ENCODE measurements at regions not wholly inside any gene's neighbourhood (a gene's known extent, or its start where the extent isn't known, plus 50 kb on each side); places are given as distances from the start of the nearest gene placed in this dataset.
A peak's percentile ranks its signal among the peaks of the same experiment; 100 is the strongest.

DNA sequence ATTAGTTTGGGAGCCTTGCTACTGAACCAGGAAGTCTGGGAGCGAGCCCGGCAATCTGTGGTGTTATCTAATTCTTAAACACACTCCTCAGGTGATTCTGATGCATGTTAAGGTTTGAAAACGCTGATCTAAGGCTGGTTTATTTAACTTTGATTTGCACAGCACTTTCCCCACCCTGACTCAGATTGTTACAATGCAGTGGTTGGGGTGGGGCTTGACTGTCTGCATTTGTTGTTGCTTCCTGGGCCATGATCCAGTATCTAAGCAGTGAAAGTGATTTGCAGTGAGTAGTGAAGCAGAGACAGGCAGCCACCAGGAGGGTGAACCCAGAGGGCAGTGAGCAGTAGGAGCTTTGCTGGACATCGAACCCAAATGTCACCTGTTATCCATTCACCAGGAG, 81.6 kb upstream of the ARGLU1 start:
- peak; percentile 69 for DNase-seq (ENCODE audit: low spot score)
- 62% methylated on average over 4 of the region's 4 CpGs for WGBS (ENCODE audit: low lambda C conversion rate, missing lambda C conversion rate)
- no peaks in the 10 kb centered on the region for H3K9me2 ChIP-seq (replicated peaks; ENCODE audit: insufficient read depth)
- H3K27me3 ChIP-seq = no peaks in the 10 kb centered on the region
- no peak overlapping the region for H2AFZ ChIP-seq
- H3K4me3 ChIP-seq = no peak overlapping the region
- TF ChIP-seq EZH2phosphoT487 (IDR thresholded peaks at IDR 0.05; ENCODE audit: low read depth, severe bottlenecking, unreplicated experiment) = peak; percentile 82
- TF ChIP-seq, protein P1, sequence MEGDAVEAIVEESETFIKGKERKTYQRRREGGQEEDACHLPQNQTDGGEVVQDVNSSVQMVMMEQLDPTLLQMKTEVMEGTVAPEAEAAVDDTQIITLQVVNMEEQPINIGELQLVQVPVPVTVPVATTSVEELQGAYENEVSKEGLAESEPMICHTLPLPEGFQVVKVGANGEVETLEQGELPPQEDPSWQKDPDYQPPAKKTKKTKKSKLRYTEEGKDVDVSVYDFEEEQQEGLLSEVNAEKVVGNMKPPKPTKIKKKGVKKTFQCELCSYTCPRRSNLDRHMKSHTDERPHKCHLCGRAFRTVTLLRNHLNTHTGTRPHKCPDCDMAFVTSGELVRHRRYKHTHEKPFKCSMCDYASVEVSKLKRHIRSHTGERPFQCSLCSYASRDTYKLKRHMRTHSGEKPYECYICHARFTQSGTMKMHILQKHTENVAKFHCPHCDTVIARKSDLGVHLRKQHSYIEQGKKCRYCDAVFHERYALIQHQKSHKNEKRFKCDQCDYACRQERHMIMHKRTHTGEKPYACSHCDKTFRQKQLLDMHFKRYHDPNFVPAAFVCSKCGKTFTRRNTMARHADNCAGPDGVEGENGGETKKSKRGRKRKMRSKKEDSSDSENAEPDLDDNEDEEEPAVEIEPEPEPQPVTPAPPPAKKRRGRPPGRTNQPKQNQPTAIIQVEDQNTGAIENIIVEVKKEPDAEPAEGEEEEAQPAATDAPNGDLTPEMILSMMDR (IDR thresholded peaks at IDR 0.05; ENCODE audit: poor library complexity) = no peak
- TF ChIP-seq EZH2 (IDR thresholded peaks at IDR 0.05; ENCODE audit: borderline replicate concordance) = no peak
- no peak overlapping the region for H3K27ac ChIP-seq
- H3K79me2 ChIP-seq = no peaks in the 10 kb centered on the region
- H3K4me1 ChIP-seq (ENCODE audit: insufficient read depth) = no peaks in the 10 kb centered on the region
- H3K9me3 ChIP-seq (ENCODE audit: low read depth) = no peaks in the 10 kb centered on the region
- H4K20me1 ChIP-seq (ENCODE audit: insufficient read depth, poor library complexity, severe bottlenecking) = no peaks in the 10 kb centered on the region
- no peaks in the 10 kb centered on the region for H3K36me3 ChIP-seq (replicated peaks; ENCODE audit: insufficient read depth, low read depth)
- H3K4me2 ChIP-seq = peak overlapping the region; percentile 13

DNA sequence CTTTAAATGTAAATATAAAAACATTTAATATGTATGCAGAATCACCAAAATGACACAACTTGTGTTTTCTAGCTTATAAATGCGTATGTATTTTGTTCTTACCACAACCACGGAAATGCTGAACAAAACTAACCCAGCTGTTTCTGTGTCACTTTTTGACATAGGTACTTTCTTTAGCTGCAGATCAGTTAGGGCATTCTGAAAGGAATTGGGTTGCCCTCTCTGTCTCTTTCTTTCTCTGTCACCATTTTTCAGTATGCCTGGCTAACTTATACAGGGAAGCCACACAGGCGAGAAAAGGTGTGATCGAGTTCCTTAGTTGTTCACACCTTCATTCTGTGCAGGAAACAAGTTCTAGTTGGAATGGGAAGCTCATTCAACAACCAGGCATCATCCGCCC, 72.6 kb upstream of the ARGLU1 start:
- Histone ChIP-seq H4K20me1 (ENCODE audit: insufficient read depth, poor library complexity, severe bottlenecking) (no peaks in the 10 kb centered on the region), H3K27ac (no peak overlapping the region), H3K4me2 (no peak overlapping the region), H3K79me2 (no peaks in the 10 kb centered on the region), H3K27me3 (no peaks in the 10 kb centered on the region), H3K4me3 (no peak overlapping the region), H3K9me2 (replicated peaks; ENCODE audit: insufficient read depth) (no peaks in the 10 kb centered on the region), H3K36me3 (replicated peaks; ENCODE audit: insufficient read depth, low read depth) (no peaks in the 10 kb centered on the region), H3K9me3 (ENCODE audit: low read depth) (no peaks in the 10 kb centered on the region), H2AFZ (no peak overlapping the region), H3K4me1 (ENCODE audit: insufficient read depth) (no peaks in the 10 kb centered on the region)
- 92% methylated on average over 5 of the region's 5 CpGs for WGBS (ENCODE audit: low lambda C conversion rate, missing lambda C conversion rate)
- TF ChIP-seq EZH2phosphoT487 (IDR thresholded peaks at IDR 0.05; ENCODE audit: low read depth, severe bottlenecking, unreplicated experiment) = no peak
- TF ChIP-seq, protein P1 (IDR thresholded peaks at IDR 0.05; ENCODE audit: poor library complexity) = no peak
- no peak for TF ChIP-seq EZH2 (IDR thresholded peaks at IDR 0.05; ENCODE audit: borderline replicate concordance)
- no peak for DNase-seq (ENCODE audit: low spot score)

DNA sequence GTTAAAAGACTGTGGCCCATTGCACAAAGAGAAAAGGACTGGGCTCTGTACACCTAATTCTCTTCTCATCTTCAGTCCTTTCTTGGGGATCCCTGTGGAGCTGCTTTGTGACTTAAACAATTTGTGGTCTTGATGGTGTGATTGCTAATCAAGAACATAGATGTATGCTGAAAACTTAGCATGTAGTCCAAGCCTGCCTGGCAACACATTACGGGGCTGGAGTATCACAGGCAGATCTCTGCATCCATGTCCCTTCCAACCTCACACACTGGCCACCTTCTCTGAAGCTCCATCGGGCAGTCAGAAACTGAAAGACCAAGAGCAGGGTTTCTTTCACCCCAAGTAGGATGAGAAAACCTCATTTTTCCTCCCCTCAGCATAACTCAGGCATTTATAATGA, 69.6 kb upstream of the ARGLU1 start:
- Histone ChIP-seq H3K9me3 (ENCODE audit: low read depth) (no peaks in the 10 kb centered on the region), H3K4me3 (no peak overlapping the region), H3K79me2 (no peaks in the 10 kb centered on the region), H3K4me1 (ENCODE audit: insufficient read depth) (no peaks in the 10 kb centered on the region), H3K27ac (no peak overlapping the region), H3K4me2 (no peak overlapping the region), H3K36me3 (replicated peaks; ENCODE audit: insufficient read depth, low read depth) (no peaks in the 10 kb centered on the region), H2AFZ (no peak overlapping the region), H4K20me1 (ENCODE audit: insufficient read depth, poor library complexity, severe bottlenecking) (no peaks in the 10 kb centered on the region), H3K9me2 (replicated peaks; ENCODE audit: insufficient read depth) (no peaks in the 10 kb centered on the region), H3K27me3 (no peaks in the 10 kb centered on the region)
- WGBS (ENCODE audit: low lambda C conversion rate, missing lambda C conversion rate) = 94% methylated on average over 2 of the region's 2 CpGs
- TF ChIP-seq EZH2 (IDR thresholded peaks at IDR 0.05; ENCODE audit: borderline replicate concordance) = no peak
- TF ChIP-seq, protein P1 (IDR thresholded peaks at IDR 0.05; ENCODE audit: poor library complexity) = no peak
- TF ChIP-seq EZH2phosphoT487 (IDR thresholded peaks at IDR 0.05; ENCODE audit: low read depth, severe bottlenecking, unreplicated experiment) = no peak
- no peak for DNase-seq (ENCODE audit: low spot score)

DNA sequence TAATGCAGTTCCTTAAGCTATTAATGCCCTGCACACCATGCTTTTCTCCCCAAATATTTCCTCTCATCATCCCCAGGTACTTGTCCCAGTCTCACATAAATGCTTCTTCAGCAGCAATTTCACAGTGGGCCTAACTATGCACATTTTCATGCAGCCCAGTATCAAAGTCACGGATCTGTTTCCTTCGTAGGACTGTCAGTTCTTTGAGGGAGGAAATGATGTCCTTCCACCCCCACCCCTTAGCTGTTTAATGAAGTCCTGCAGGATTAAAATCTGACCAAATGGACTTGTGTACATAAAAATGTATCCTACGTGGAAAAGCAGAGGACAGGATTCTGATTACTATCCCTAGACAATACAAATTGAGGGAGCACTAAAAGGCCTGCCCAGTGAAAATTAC, 68.6 kb upstream of the ARGLU1 start:
- H3K4me2 ChIP-seq = no peak overlapping the region
- no peak for TF ChIP-seq EZH2 (IDR thresholded peaks at IDR 0.05; ENCODE audit: borderline replicate concordance)
- TF ChIP-seq, protein P1 (IDR thresholded peaks at IDR 0.05; ENCODE audit: poor library complexity) = no peak
- TF ChIP-seq EZH2phosphoT487 (IDR thresholded peaks at IDR 0.05; ENCODE audit: low read depth, severe bottlenecking, unreplicated experiment) = no peak

More for the DNA sequence above, 68.6 kb upstream of the ARGLU1 start:
- no peaks in the 10 kb centered on the region for H3K27me3 ChIP-seq
- no peak overlapping the region for H3K27ac ChIP-seq
- no peaks in the 10 kb centered on the region for H4K20me1 ChIP-seq (ENCODE audit: insufficient read depth, poor library complexity, severe bottlenecking)
- WGBS (ENCODE audit: low lambda C conversion rate, missing lambda C conversion rate) = 94% methylated on average over 3 of the region's 3 CpGs
- no peaks in the 10 kb centered on the region for H3K79me2 ChIP-seq
- no peaks in the 10 kb centered on the region for H3K36me3 ChIP-seq (replicated peaks; ENCODE audit: insufficient read depth, low read depth)
- H3K9me3 ChIP-seq (ENCODE audit: low read depth) = no peaks in the 10 kb centered on the region
- H3K9me2 ChIP-seq (replicated peaks; ENCODE audit: insufficient read depth) = no peaks in the 10 kb centered on the region
- H3K4me1 ChIP-seq (ENCODE audit: insufficient read depth) = no peaks in the 10 kb centered on the region
- H2AFZ ChIP-seq = no peak overlapping the region
- DNase-seq (ENCODE audit: low spot score) = no peak
- H3K4me3 ChIP-seq = no peak overlapping the region

Data from hepatocyte (in vitro differentiated cells).